SK-N-SH (cell line): ENCODE measurements at regions not wholly inside any gene's neighbourhood (a gene's known extent, or its start where the extent isn't known, plus 50 kb on each side); places are given as distances from the start of the nearest gene placed in this dataset.
"Not testable (repeated sequence)": the region's sequence is repeated elsewhere in the genome, so short reads cannot be mapped to it uniquely, and the experiment has no call there.

Experiments
- CTCF ChIA-PET: fragments of 300-600, 350-600 bp; formaldehyde crosslinking; extraction: SDS; loops from one replicate; lab custom pipeline; 2021; lab: Yijun Ruan, JAX
- POLR2A ChIA-PET: fragments of 350-600 bp; sonication (Branson Sonifier 250); formaldehyde crosslinking; extraction: SDS; loops from one replicate; lab custom pipeline; 2020; ENCODE audit warnings: antibody characterized with exemption, inconsistent platforms; lab: Yijun Ruan, JAX
- DNase-seq: peaks from one replicate; pipeline ENCODE4 v3.0.0; 2012
- H2AFZ ChIP-seq: fragments of 200-600 bp; sonication (generic); 2 replicates; pipeline ENCODE4 v1.8.1; 2016; ENCODE audit warnings: antibody characterized with exemption, mild to moderate bottlenecking, low read depth
- H3F3A ChIP-seq: fragments of 200-600 bp; sonication (generic); replicated peaks from 2 replicates; pipeline ENCODE3; 2016; ENCODE audit warnings: antibody characterized with exemption, mild to moderate bottlenecking; ENCODE audit not compliant: insufficient read depth
- H3K27ac ChIP-seq, 2 experiments: fragments of 200-500 bp in 1 of 2; fragments of 200-600 bp in 1 of 2; sonication (Bioruptor generic) in 1 of 2; sonication (generic), shearing (Covaris generic) in 1 of 2; 2 replicates each; pipeline versions ENCODE4 v1.5.1 to v1.6.1; 2014 to 2016; ENCODE audit warnings: low read depth in 2 of 2, inconsistent platforms in 1 of 2, low read length in 1 of 2, mild to moderate bottlenecking in 1 of 2, mixed read lengths in 1 of 2
- H3K27me3 ChIP-seq: fragments of 200-600 bp; sonication (generic), shearing (Covaris generic); 2 replicates; pipeline ENCODE4 v1.6.1; 2016; ENCODE audit warnings: mixed run types; ENCODE audit not compliant: insufficient read depth
- H3K36me3 ChIP-seq, 2 experiments: fragments of 200-500 bp in 1 of 2; fragments of 200-600 bp in 1 of 2; sonication (Bioruptor generic) in 1 of 2; sonication (generic) in 1 of 2; replicated peaks in 1 of 2; 2 replicates each; pipeline versions ENCODE3 to v1.5.1; 2014 to 2016; ENCODE audit warnings: low read length in 1 of 2, mild to moderate bottlenecking in 1 of 2; ENCODE audit not compliant: insufficient read depth in 2 of 2, control insufficient read depth in 1 of 2
- H3K4me1 ChIP-seq, 2 experiments: fragments of 200-500 bp in 1 of 2; fragments of 200-600 bp in 1 of 2; sonication (Bioruptor generic) in 1 of 2; sonication (generic), shearing (Covaris generic) in 1 of 2; 2 replicates each; pipeline versions ENCODE4 v1.5.1 to v1.6.1; 2014 to 2016; ENCODE audit warnings: low read depth in 1 of 2, low read length in 1 of 2, mixed run types in 1 of 2; ENCODE audit not compliant: insufficient read depth in 2 of 2, control insufficient read depth in 1 of 2
- H3K4me2 ChIP-seq: fragments of 200-600 bp; sonication (generic), shearing (Covaris generic); 2 replicates; pipeline ENCODE4 v1.6.1; 2017; ENCODE audit warnings: mixed run types
- H3K4me3 ChIP-seq, 2 experiments: fragments of 200-500 bp in 1 of 2; fragments of 200-600 bp in 1 of 2; sonication (Bioruptor generic) in 1 of 2; sonication (generic), shearing (Covaris generic) in 1 of 2; 2 replicates each; pipeline versions ENCODE4 v1.5.1 to v1.8.1; 2014 to 2016; ENCODE audit warnings: low read depth in 2 of 2, inconsistent platforms in 1 of 2, low read length in 1 of 2, mild to moderate bottlenecking in 1 of 2, mixed read lengths in 1 of 2, moderate library complexity in 1 of 2
- H3K79me2 ChIP-seq: fragments of 200-600 bp; sonication (generic); 2 replicates; pipeline ENCODE4 v1.8.1; 2017; ENCODE audit warnings: mild to moderate bottlenecking; ENCODE audit not compliant: insufficient read depth
- H3K9ac ChIP-seq: fragments of 200-600 bp; sonication (generic); 2 replicates; pipeline ENCODE4 v1.6.1; 2017; ENCODE audit warnings: mixed run types
- H3K9me2 ChIP-seq: fragments of 200-600 bp; sonication (generic); 2 replicates; pipeline ENCODE4 v1.6.1; 2017; ENCODE audit warnings: mixed run types
- H3K9me3 ChIP-seq: fragments of 200-600 bp; sonication (generic); 2 replicates; pipeline ENCODE4 v1.6.1; 2017; ENCODE audit warnings: mixed run types, mild to moderate bottlenecking, moderate library complexity
- H4K20me1 ChIP-seq: fragments of 200-600 bp; sonication (generic); 2 replicates; pipeline ENCODE4 v1.6.1; 2017; ENCODE audit warnings: mild to moderate bottlenecking, mixed run types; ENCODE audit not compliant: insufficient read depth
- CHD2 ChIP-seq: fragments of 150-350 bp; IDR thresholded peaks from 2 replicates; pipeline ENCODE4 v1.6.1; 2018; ENCODE audit warnings: low read length; ENCODE audit not compliant: partially characterized antibody
- EP300 ChIP-seq, 2 experiments: IDR thresholded peaks; 2 replicates each; pipeline versions ENCODE4 v1.4.0 to v1.6.1; 2012; ENCODE audit warnings: borderline replicate concordance in 1 of 2, low read depth in 1 of 2, low read length in 1 of 2
- GABPA ChIP-seq: IDR thresholded peaks from 2 replicates; pipeline ENCODE4 v1.4.0; 2012; ENCODE audit warnings: low read depth, mild to moderate bottlenecking
- JUND ChIP-seq: IDR thresholded peaks from 2 replicates; pipeline ENCODE4 v1.4.0; 2012
- MAX ChIP-seq: IDR thresholded peaks from 2 replicates; pipeline ENCODE4 v1.4.0; 2012; ENCODE audit warnings: low read depth
- NFIC ChIP-seq: IDR thresholded peaks from 2 replicates; pipeline ENCODE4 v1.4.0; 2012; ENCODE audit warnings: borderline replicate concordance
- NRF1 ChIP-seq: IDR thresholded peaks from 2 replicates; pipeline ENCODE4 v1.6.1; 2012; ENCODE audit warnings: low read depth, mild to moderate bottlenecking, low read length
- POLR2AphosphoS5 ChIP-seq: IDR thresholded peaks from 2 replicates; pipeline ENCODE4 v1.6.1; 2012; ENCODE audit warnings: low read depth, low read length
- RAD21 ChIP-seq: IDR thresholded peaks from 2 replicates; pipeline ENCODE4 v1.6.1; 2012; ENCODE audit warnings: mild to moderate bottlenecking, low read length
- RCOR1 ChIP-seq: fragments of 150-350 bp; IDR thresholded peaks from 2 replicates; pipeline ENCODE4 v1.6.1; 2017; ENCODE audit warnings: antibody characterized with exemption, low read length
- REST ChIP-seq: IDR thresholded peaks from 2 replicates; pipeline ENCODE4 v1.6.1; 2012; ENCODE audit warnings: mild to moderate bottlenecking, low read depth, low read length, moderate library complexity
- SIN3A ChIP-seq: IDR thresholded peaks from 2 replicates; pipeline ENCODE4 v1.6.1; 2012; ENCODE audit warnings: low read depth, mild to moderate bottlenecking, low read length, moderate library complexity, borderline replicate concordance
- TCF12 ChIP-seq: IDR thresholded peaks from 2 replicates; pipeline ENCODE4 v1.4.0; 2012
- TEAD4 ChIP-seq: IDR thresholded peaks from 2 replicates; pipeline ENCODE4 v1.4.0; 2012; ENCODE audit warnings: mild to moderate bottlenecking, borderline replicate concordance; ENCODE audit not compliant: insufficient read depth
- USF2 ChIP-seq: fragments of 150-350 bp; IDR thresholded peaks from 2 replicates; pipeline ENCODE4 v1.6.1; 2017; ENCODE audit warnings: antibody characterized with exemption, low read length, low read depth, borderline replicate concordance
- WGBS: methylation state at CpG from one replicate; pipeline ENCODE4 v1.1.6; 2017; ENCODE audit warnings: low lambda C conversion rate; 5-methylcytosine and 5-hydroxymethylcytosine counted together

GRCh38 chr20:54914995-54915394 is 439.6 kb downstream of the DOK5 start (continued):
- TF ChIP-seq SIN3A = no peak
- no peak for TF ChIP-seq REST
- no peak for TF ChIP-seq GABPA
- no peak for TF ChIP-seq JUND
- peak; percentile 78; the same call in 1 of the 2 replicates for TF ChIP-seq RCOR1
- TF ChIP-seq CHD2 = peak; percentile 40
- TF ChIP-seq, all 33 proteins: peak for 9

- H3F3A ChIP-seq = no peaks in the 10 kb centered on the region
- H3K27me3 ChIP-seq = no peaks in the 10 kb centered on the region
- no peaks in the 10 kb centered on the region for H3K79me2 ChIP-seq
- no peaks in the 10 kb centered on the region for H4K20me1 ChIP-seq
- POLR2A ChIA-PET = no interaction called here
- H3K4me1 ChIP-seq = no peaks in the 10 kb centered on the region; a peak in 2 of 4 replicates
- H3K4me3 ChIP-seq = no peak overlapping the region
- CTCF ChIA-PET = no interaction called here
- H2AFZ ChIP-seq = no peak overlapping the region
- no peak for TF ChIP-seq TCF12
- 56% methylated on average over 2 of the region's 2 CpGs for WGBS
- no peak overlapping the region for H3K4me2 ChIP-seq
- no peak overlapping the region for H3K9ac ChIP-seq
- H3K9me2 ChIP-seq = no peaks in the 10 kb centered on the region
- no peak for DNase-seq
- no peak overlapping the region for H3K27ac ChIP-seq
- H3K9me3 ChIP-seq = no peaks in the 10 kb centered on the region
- H3K36me3 ChIP-seq = no peaks in the 10 kb centered on the region
These were observed 434.3 kb downstream of the DOK5 start for GRCh38 chr20:54909702-54910101.

- H3K27me3 ChIP-seq, H2AFZ ChIP-seq, H4K20me1 ChIP-seq, H3K4me3 ChIP-seq, H3K4me2 ChIP-seq, POLR2A ChIA-PET, H3K27ac ChIP-seq, CTCF ChIA-PET, H3K9ac ChIP-seq, H3K9me3 ChIP-seq, DNase-seq, H3K36me3 ChIP-seq, H3K79me2 ChIP-seq, H3F3A ChIP-seq, H3K4me1 ChIP-seq, H3K9me2 ChIP-seq: not testable (repeated sequence)
- WGBS = 46% methylated on average over 6 of the region's 6 CpGs
These were observed 430.7 kb downstream of the DOK5 start for GRCh38 chr20:54906134-54906533.

GRCh38 chr20:54897787-54898186 is 422.4 kb downstream of the DOK5 start:
- Histone ChIP-seq H2AFZ (no peak overlapping the region), H3K4me1 (no peaks in the 10 kb centered on the region), H3K27me3 (no peaks in the 10 kb centered on the region), H3F3A (no peaks in the 10 kb centered on the region), H4K20me1 (no peaks in the 10 kb centered on the region), H3K27ac (no peak overlapping the region), H3K4me3 (no peak overlapping the region), H3K9me2 (no peaks in the 10 kb centered on the region), H3K79me2 (no peaks in the 10 kb centered on the region), H3K36me3 (no peaks in the 10 kb centered on the region), H3K4me2 (no peak overlapping the region), H3K9ac (no peak overlapping the region), H3K9me3 (no peaks in the 10 kb centered on the region)
- WGBS = 20% methylated on average over 6 of the region's 6 CpGs
- DNase-seq = no peak
- TF ChIP-seq TEAD4 (no peak), GABPA (no peak), CHD2 (no peak), EP300 (IDR thresholded peaks at IDR 0.05; ENCODE audit: borderline replicate concordance in 1 of 2, low read depth in 1 of 2, low read length in 1 of 2) (no peak), RAD21 (no peak), NFIC (no peak), MAX (no peak), RCOR1 (no peak), POLR2AphosphoS5 (no peak), TCF12 (no peak), NRF1 (no peak), USF2 (no peak)
- POLR2A ChIA-PET = no interaction called here
- CTCF ChIA-PET = no interaction called here
